IMR-90 (cell line): ENCODE measurements at regions not wholly inside any gene's neighbourhood (a gene's known extent, or its start where the extent isn't known, plus 50 kb on each side); places are given as distances from the start of the nearest gene placed in this dataset.

Experiments used
- ATAC-seq: fragments of 200-7000 bp; cut with Tn5 transposase; 2 replicates; pipeline ENCODE4 v1.9.1; 2020; ENCODE audit warnings: low read depth, mild to moderate bottlenecking, moderate library complexity
- BruUV-seq: library from RNA; stranded (reverse); fragments of 400-500 nt; replicated peaks from 2 replicates; lab custom pipeline; 2021; lab: Mats Ljungman, UMichigan
- CTCF ChIA-PET: fragments of 300-600 bp; formaldehyde crosslinking; extraction: SDS; loops from one replicate; lab custom pipeline; 2021; ENCODE audit warnings: antibody characterized with exemption; lab: Yijun Ruan, JAX
- POLR2A ChIA-PET: fragments of 300-600 bp; sonication (Branson Sonifier 250); formaldehyde crosslinking; loops from one replicate; lab custom pipeline; 2022; ENCODE audit warnings: antibody characterized with exemption; ENCODE audit not compliant: unreplicated experiment; lab: Charles Lee
- DNase-seq: peaks from one replicate; pipeline ENCODE4 v3.0.0; 2013
- H2AFZ ChIP-seq: replicated peaks from 2 replicates; pipeline ENCODE3; 2013; ENCODE audit warnings: low read length, mild to moderate bottlenecking; ENCODE audit not compliant: poor library complexity
- H2AK5ac ChIP-seq: 2 replicates; pipeline ENCODE4 v1.6.1; 2013; ENCODE audit warnings: low read depth, low read length, inconsistent platforms
- H2AK9ac ChIP-seq: replicated peaks from 2 replicates; pipeline ENCODE3; 2013; ENCODE audit warnings: mild to moderate bottlenecking, low read depth, low read length, moderate library complexity; ENCODE audit not compliant: poor library complexity
- H2BK120ac ChIP-seq: 2 replicates; pipeline ENCODE4 v1.6.1; 2013; ENCODE audit warnings: low read depth, low read length, inconsistent platforms
- H2BK15ac ChIP-seq: 3 replicates; pipeline ENCODE4 v1.6.1; 2013; ENCODE audit warnings: low read depth, low read length, inconsistent platforms
- H2BK20ac ChIP-seq: 2 replicates; pipeline ENCODE4 v1.6.1; 2013; ENCODE audit warnings: low read depth, mild to moderate bottlenecking, inconsistent platforms, low read length, moderate library complexity
- H2BK5ac ChIP-seq: 2 replicates; pipeline ENCODE4 v1.6.1; 2013; ENCODE audit warnings: mild to moderate bottlenecking, low read depth, low read length, inconsistent platforms; ENCODE audit not compliant: poor library complexity, severe bottlenecking
- H3K14ac ChIP-seq: replicated peaks from 2 replicates; pipeline ENCODE4 v1.6.1; 2013; ENCODE audit warnings: low read depth, low read length, inconsistent platforms
- H3K18ac ChIP-seq: 2 replicates; pipeline ENCODE4 v1.6.1; 2013; ENCODE audit warnings: low read depth, low read length, control low read depth
- H3K23ac ChIP-seq: 2 replicates; pipeline ENCODE4 v1.6.1; 2013; ENCODE audit warnings: low read depth, low read length, inconsistent platforms
- H3K27ac ChIP-seq: 2 replicates; pipeline ENCODE4 v1.5.1; 2013; ENCODE audit warnings: mild to moderate bottlenecking, control low read depth, low read length; ENCODE audit not compliant: insufficient read depth
- H3K27me3 ChIP-seq: 2 replicates; pipeline ENCODE4 v1.6.1; 2013; ENCODE audit warnings: low read length; ENCODE audit not compliant: control insufficient read depth, insufficient read depth
- H3K36me3 ChIP-seq: 2 replicates; pipeline ENCODE4 v1.6.1; 2013; ENCODE audit warnings: low read length, mixed read lengths; ENCODE audit not compliant: control insufficient read depth, insufficient read depth
- H3K4ac ChIP-seq: 2 replicates; pipeline ENCODE4 v1.6.1; 2013; ENCODE audit warnings: low read depth, low read length, inconsistent platforms
- H3K4me1 ChIP-seq: 2 replicates; pipeline ENCODE4 v1.6.1; 2013; ENCODE audit warnings: low read length, mixed read lengths; ENCODE audit not compliant: control insufficient read depth, insufficient read depth
- H3K4me2 ChIP-seq: 2 replicates; pipeline ENCODE4 v1.6.1; 2013; ENCODE audit warnings: low read depth, mild to moderate bottlenecking, control low read depth, low read length, moderate library complexity
- H3K4me3 ChIP-seq: 2 replicates; pipeline ENCODE4 v1.5.1; 2013; ENCODE audit warnings: low read depth, mild to moderate bottlenecking, control low read depth, low read length, moderate library complexity; ENCODE audit not compliant: insufficient read depth
- H3K56ac ChIP-seq: 2 replicates; pipeline ENCODE4 v1.6.1; 2013; ENCODE audit warnings: low read length, inconsistent platforms; ENCODE audit not compliant: insufficient read depth; ENCODE audit errors: extremely low read depth
- H3K79me1 ChIP-seq, 2 experiments: 2 replicates each; pipeline ENCODE4 v1.6.1; 2013; ENCODE audit warnings: low read length in 2 of 2, inconsistent platforms in 1 of 2, low read depth in 1 of 2
- H3K9ac ChIP-seq: 2 replicates; pipeline ENCODE4 v1.6.1; 2013; ENCODE audit warnings: low read depth, low read length, control low read depth
- H3K9me1 ChIP-seq: 2 replicates; pipeline ENCODE4 v1.6.1; 2013; ENCODE audit warnings: low read length, inconsistent platforms; ENCODE audit not compliant: insufficient read depth
- H3K9me3 ChIP-seq: 2 replicates; pipeline ENCODE4 v1.6.1; 2013; ENCODE audit warnings: low read length; ENCODE audit not compliant: control insufficient read depth, insufficient read depth
- H4K20me1 ChIP-seq: 2 replicates; pipeline ENCODE4 v1.6.1; 2013; ENCODE audit warnings: low read length, inconsistent platforms; ENCODE audit not compliant: insufficient read depth
- H4K5ac ChIP-seq: 2 replicates; pipeline ENCODE4 v1.6.1; 2013; ENCODE audit warnings: mild to moderate bottlenecking, low read depth, low read length, control low read depth
- H4K8ac ChIP-seq, 2 experiments: 2 replicates each; pipeline ENCODE4 v1.6.1; 2013; ENCODE audit warnings: low read depth in 2 of 2, low read length in 2 of 2, control low read depth in 1 of 2, inconsistent platforms in 1 of 2
- H4K91ac ChIP-seq: 2 replicates; pipeline ENCODE4 v1.6.1; 2013; ENCODE audit warnings: low read depth, low read length, inconsistent platforms; ENCODE audit not compliant: insufficient read depth
- CEBPB ChIP-seq: IDR thresholded peaks from 2 replicates; pipeline ENCODE4 v1.6.1; 2012; ENCODE audit warnings: low read depth, low read length, improper control_type of control experiment
- CTCF ChIP-seq: conservative IDR thresholded peaks from 2 replicates; pipeline ENCODE4 v1.5.1; 2012; ENCODE audit warnings: mild to moderate bottlenecking, low read depth, low read length, improper control_type of control experiment
- ELK1 ChIP-seq: fragments of 150-350 bp; IDR thresholded peaks from 2 replicates; pipeline ENCODE4 v1.6.1; 2016; ENCODE audit warnings: low read depth, mild to moderate bottlenecking, low read length, moderate library complexity, borderline replicate concordance
- FOS ChIP-seq: fragments of 150-350 bp; IDR thresholded peaks from 2 replicates; pipeline ENCODE4 v1.6.1; 2016; ENCODE audit warnings: low read depth, low read length
- MAFK ChIP-seq: IDR thresholded peaks from 2 replicates; pipeline ENCODE4 v1.6.1; 2012; ENCODE audit warnings: low read depth, low read length, improper control_type of control experiment
- MAZ ChIP-seq: IDR thresholded peaks from 2 replicates; pipeline ENCODE4 v1.6.1; 2012; ENCODE audit warnings: low read depth, mild to moderate bottlenecking, low read length, improper control_type of control experiment, moderate library complexity, borderline replicate concordance
- NFE2L2 ChIP-seq: fragments of 150-350 bp; IDR thresholded peaks from 2 replicates; pipeline ENCODE4 v1.6.1; 2016; ENCODE audit warnings: low read depth, mild to moderate bottlenecking, low read length
- POLR2A ChIP-seq: IDR thresholded peaks from 2 replicates; pipeline ENCODE4 v1.6.1; 2012; ENCODE audit warnings: mild to moderate bottlenecking, low read depth, low read length
- RAD21 ChIP-seq: IDR thresholded peaks from 2 replicates; pipeline ENCODE4 v1.6.1; 2012; ENCODE audit warnings: low read length, improper control_type of control experiment
- RCOR1 ChIP-seq: IDR thresholded peaks from 2 replicates; pipeline ENCODE4 v1.6.1; 2012; ENCODE audit warnings: mild to moderate bottlenecking, low read length, improper control_type of control experiment; ENCODE audit not compliant: insufficient replicate concordance
- RFX5 ChIP-seq: IDR thresholded peaks from 2 replicates; pipeline ENCODE4 v1.8.0; 2012; ENCODE audit warnings: low read depth, mild to moderate bottlenecking, low read length, moderate library complexity
- SMC3 ChIP-seq: fragments of 150-350 bp; IDR thresholded peaks from 2 replicates; pipeline ENCODE4 v1.6.1; 2016; ENCODE audit warnings: low read depth, mild to moderate bottlenecking, antibody characterized with exemption, low read length, moderate library complexity
- USF2 ChIP-seq: fragments of 150-350 bp; IDR thresholded peaks from 2 replicates; pipeline ENCODE4 v1.6.1; 2017; ENCODE audit warnings: mild to moderate bottlenecking, antibody characterized with exemption, low read length, low read depth
- WGBS, 2 experiments: methylation state at CpG; one replicate each; pipeline versions ENCODE4 v1.1.5 to v1.1.7; 2013; ENCODE audit warnings: missing lambda C conversion rate in 2 of 2; ENCODE audit not compliant: insufficient read length in 1 of 2; ENCODE audit errors: extremely low coverage in 2 of 2; 5-methylcytosine and 5-hydroxymethylcytosine counted together
- dilution Hi-C: fragments of 300-500 bp; cut with HindIII; formaldehyde crosslinking; loops from one replicate; pipeline ENCODE4 v1.14.3; 2018; ENCODE audit warnings: low sequenced_read_pairs; ENCODE audit not compliant: unreplicated experiment
- in situ Hi-C: fragments of 300-500 bp; cut with MboI; formaldehyde crosslinking; loops from 3 replicates; pipeline ENCODE4 v1.14.3; 2019; ENCODE audit warnings: low sequenced_read_pairs, inconsistent platforms, mixed read lengths
- intact Hi-C: fragments of 100-400 bp; cut with micrococcal nuclease; formaldehyde crosslinking; loops from 2 replicates; pipeline ENCODE4 v1.10.0; 2022

- Histone ChIP-seq H2AK5ac (no peak overlapping the region), H4K91ac (no peak overlapping the region), H3K27ac (no peak overlapping the region), H2BK120ac (no peak overlapping the region), H2BK15ac (no peak overlapping the region), H3K9me3 (peaks cover 11% of the 10 kb centered on the region), H2BK5ac (no peak overlapping the region), H3K9ac (no peak overlapping the region), H3K18ac (no peak overlapping the region), H3K56ac (no peak overlapping the region), H3K36me3 (no peaks in the 10 kb centered on the region), H2AFZ (no peak overlapping the region), H4K8ac (no peak overlapping the region), H3K27me3 (no peaks in the 10 kb centered on the region), H3K4ac (no peak overlapping the region), H2BK20ac (no peak overlapping the region), H3K9me1 (no peaks in the 10 kb centered on the region), H3K79me1 (no peaks in the 10 kb centered on the region), H3K4me3 (no peak overlapping the region), H3K23ac (no peak overlapping the region), H3K4me2 (no peak overlapping the region), H4K20me1 (no peaks in the 10 kb centered on the region), H2AK9ac (no peak overlapping the region), H3K14ac (no peak overlapping the region), H3K4me1 (no peaks in the 10 kb centered on the region), H4K5ac (no peak overlapping the region)
- DNase-seq (no peak), ATAC-seq (no peak)
- CTCF ChIA-PET = no interaction called here
- no TSS peak for BruUV-seq
- TF ChIP-seq MAZ (no peak), CTCF (no peak), SMC3 (no peak), NFE2L2 (no peak), FOS (no peak), RCOR1 (no peak), RAD21 (no peak), USF2 (no peak), POLR2A (no peak), ELK1 (no peak), MAFK (no peak), RFX5 (no peak), CEBPB (no peak)
- in situ Hi-C loops = no loop called here
- intact Hi-C loops = no loop called here
- no CpG with 5 or more reads among the region's 5 CpGs for WGBS, 2 experiments
- POLR2A ChIA-PET = no interaction called here
- dilution Hi-C loops = no loop called here
Measured at GRCh38 chr21:20783611-20784010, 214.6 kb upstream of the NCAM2 start.
